ENCODE measurements at regions not wholly inside any gene's neighbourhood (a gene's known extent, or its start where the extent isn't known, plus 50 kb on each side); places are given as distances from the start of the nearest gene placed in this dataset.

DNA sequence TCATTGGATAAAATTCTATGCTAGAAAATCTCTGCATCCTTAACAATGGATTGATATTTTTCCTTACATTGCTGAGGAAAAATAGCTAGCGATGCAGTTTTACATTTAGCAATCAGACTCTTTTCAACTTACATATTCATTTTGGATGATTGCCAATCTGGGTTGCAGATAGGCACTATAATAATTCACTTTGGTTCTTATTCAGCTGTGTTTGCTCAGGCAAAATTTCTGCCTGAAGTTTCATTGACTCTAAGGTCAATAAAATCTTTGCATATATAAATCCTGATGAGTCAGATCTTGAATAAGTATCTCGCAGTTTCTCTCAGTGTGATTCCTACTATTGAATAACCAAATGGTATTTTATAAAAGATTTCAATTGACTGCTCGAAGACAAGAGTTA lies 1105.8 kb downstream of the CDH18 start:
- Histone ChIP-seq H3K36me3 (ENCODE audit: low read depth, missing control alignments) (no peaks in the 10 kb centered on the region), H3K4me1 (no peaks in the 10 kb centered on the region), H3K4me3 (no peak overlapping the region), H3K27me3 (no peaks in the 10 kb centered on the region), H3K9me3 (no peaks in the 10 kb centered on the region), H3K27ac (no peak overlapping the region)
- DNase-seq: no peak
- 84 to 90% methylated on average over 3 of the region's 3 CpGs for WGBS, 2 donors
- no peak for TF ChIP-seq POLR2A (IDR thresholded peaks at IDR 0.05)
- TF ChIP-seq, protein P1, sequence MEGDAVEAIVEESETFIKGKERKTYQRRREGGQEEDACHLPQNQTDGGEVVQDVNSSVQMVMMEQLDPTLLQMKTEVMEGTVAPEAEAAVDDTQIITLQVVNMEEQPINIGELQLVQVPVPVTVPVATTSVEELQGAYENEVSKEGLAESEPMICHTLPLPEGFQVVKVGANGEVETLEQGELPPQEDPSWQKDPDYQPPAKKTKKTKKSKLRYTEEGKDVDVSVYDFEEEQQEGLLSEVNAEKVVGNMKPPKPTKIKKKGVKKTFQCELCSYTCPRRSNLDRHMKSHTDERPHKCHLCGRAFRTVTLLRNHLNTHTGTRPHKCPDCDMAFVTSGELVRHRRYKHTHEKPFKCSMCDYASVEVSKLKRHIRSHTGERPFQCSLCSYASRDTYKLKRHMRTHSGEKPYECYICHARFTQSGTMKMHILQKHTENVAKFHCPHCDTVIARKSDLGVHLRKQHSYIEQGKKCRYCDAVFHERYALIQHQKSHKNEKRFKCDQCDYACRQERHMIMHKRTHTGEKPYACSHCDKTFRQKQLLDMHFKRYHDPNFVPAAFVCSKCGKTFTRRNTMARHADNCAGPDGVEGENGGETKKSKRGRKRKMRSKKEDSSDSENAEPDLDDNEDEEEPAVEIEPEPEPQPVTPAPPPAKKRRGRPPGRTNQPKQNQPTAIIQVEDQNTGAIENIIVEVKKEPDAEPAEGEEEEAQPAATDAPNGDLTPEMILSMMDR (IDR thresholded peaks at IDR 0.05): no peak
- intact Hi-C loops (cut with DNase I; ENCODE audit: low total_unique reads): no loop called here

DNA sequence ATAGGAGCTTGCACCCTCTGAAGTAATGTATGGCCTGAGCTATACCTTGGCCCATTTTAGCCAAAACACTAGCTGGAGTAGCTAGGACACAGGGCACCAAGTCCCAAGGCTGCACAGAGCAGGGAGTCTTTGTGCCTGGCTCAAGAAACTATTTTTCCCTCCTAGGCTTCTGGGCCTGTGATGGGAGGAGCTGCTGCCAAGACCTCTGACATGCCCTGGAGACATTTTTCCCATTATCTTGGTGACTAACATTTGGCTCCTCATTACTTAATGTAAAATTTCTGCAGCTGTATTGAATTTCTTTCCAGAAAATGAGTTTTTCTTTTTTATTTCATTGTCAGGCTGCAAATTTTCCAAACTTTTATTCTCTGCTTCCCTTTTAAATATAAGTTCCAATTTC lies 1099.2 kb downstream of the CDH18 start:
- H3K4me3 ChIP-seq: no peak overlapping the region
- DNase-seq: no peak
- no peak overlapping the region for H3K27ac ChIP-seq
- no peak for TF ChIP-seq POLR2A (IDR thresholded peaks at IDR 0.05)
- TF ChIP-seq, protein P1 (IDR thresholded peaks at IDR 0.05): no peak
- no peaks in the 10 kb centered on the region for H3K36me3 ChIP-seq (ENCODE audit: low read depth, missing control alignments)
- H3K4me1 ChIP-seq: no peaks in the 10 kb centered on the region
- intact Hi-C loops (cut with DNase I; ENCODE audit: low total_unique reads): no loop called here
- H3K27me3 ChIP-seq: no peaks in the 10 kb centered on the region
- no peaks in the 10 kb centered on the region for H3K9me3 ChIP-seq

DNA sequence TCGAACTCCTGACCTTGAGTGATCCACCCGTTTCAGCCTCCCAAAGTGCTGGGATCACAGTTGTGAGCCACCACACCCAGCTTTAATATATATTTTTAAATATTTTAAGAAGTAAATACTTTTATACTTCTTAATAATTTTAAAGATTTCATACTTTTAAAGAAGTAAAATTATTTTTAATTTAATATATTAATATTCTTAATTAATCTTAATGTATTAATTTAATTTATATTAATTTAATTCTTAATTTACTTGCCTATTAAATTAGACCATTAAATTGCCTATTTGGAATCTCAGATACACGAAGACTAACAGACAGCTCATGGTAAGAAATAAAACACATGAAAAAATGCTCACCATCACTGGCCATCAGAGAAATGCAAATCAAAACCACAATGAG lies 1087.4 kb downstream of the CDH18 start:
- DNase-seq: no peak
- Histone ChIP-seq H3K4me1 (no peaks in the 10 kb centered on the region), H3K4me3 (no peak overlapping the region), H3K36me3 (ENCODE audit: low read depth, missing control alignments) (no peaks in the 10 kb centered on the region), H3K27me3 (no peaks in the 10 kb centered on the region), H3K27ac (no peak overlapping the region), H3K9me3 (no peaks in the 10 kb centered on the region)
- intact Hi-C loops (cut with DNase I; ENCODE audit: low total_unique reads): no loop called here
- TF ChIP-seq, protein P1 (IDR thresholded peaks at IDR 0.05): no peak
- TF ChIP-seq POLR2A (IDR thresholded peaks at IDR 0.05): no peak
- WGBS, 2 donors: 88 to 93% methylated on average over 3 of the region's 3 CpGs

DNA sequence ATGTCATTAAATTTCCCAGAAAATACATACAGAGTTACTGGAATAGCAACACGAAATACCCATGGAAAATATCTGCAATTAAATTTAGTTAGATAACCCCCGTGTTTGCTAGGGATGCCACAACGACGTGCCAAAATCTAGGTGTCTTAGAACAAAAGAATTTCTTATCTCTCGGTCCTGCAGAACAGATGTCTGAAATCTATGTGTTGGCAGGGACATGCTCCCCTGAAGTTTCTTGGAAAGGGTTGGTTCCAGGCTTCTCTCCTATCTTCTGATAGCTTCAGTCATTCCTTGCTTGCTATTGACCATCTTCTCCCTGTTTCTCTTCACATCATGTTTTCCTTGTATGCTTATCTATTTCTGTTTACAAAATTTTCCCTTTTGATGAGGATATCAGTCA lies 1067.0 kb downstream of the CDH18 start:
- H3K27me3 ChIP-seq: no peaks in the 10 kb centered on the region
- intact Hi-C loops (cut with DNase I; ENCODE audit: low total_unique reads): no loop called here
- 59 to 65% methylated on average over 5 of the region's 5 CpGs for WGBS, 2 donors
- no peaks in the 10 kb centered on the region for H3K4me1 ChIP-seq
- H3K36me3 ChIP-seq (ENCODE audit: low read depth, missing control alignments): no peaks in the 10 kb centered on the region
- no peak for DNase-seq
- no peaks in the 10 kb centered on the region for H3K9me3 ChIP-seq
- H3K27ac ChIP-seq: no peak overlapping the region
- TF ChIP-seq, protein P1 (IDR thresholded peaks at IDR 0.05): no peak
- no peak overlapping the region for H3K4me3 ChIP-seq

DNA sequence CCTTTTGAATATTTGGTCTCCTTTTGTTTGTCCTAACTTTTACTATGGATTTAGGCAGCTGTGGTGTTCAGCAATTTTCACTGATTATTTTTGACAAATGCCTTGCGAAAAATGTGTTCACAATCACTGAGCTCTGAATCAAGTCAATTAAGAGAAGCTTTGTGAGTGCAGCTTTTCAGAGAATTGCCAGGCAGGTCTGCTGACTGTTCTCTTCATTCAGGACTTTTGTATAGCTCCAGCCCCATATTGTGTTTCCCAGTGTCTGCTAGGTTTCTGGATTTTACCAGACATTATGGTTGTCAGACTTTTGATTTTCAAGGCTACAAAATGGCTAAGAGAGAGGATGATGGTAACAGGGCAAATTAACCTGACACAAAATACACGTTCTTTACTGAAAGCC lies 1055.9 kb downstream of the CDH18 start:
- intact Hi-C loops (cut with DNase I; ENCODE audit: low total_unique reads): no loop called here
- Histone ChIP-seq H3K27ac (no peak overlapping the region), H3K36me3 (ENCODE audit: low read depth, missing control alignments) (no peaks in the 10 kb centered on the region), H3K4me3 (no peak overlapping the region), H3K27me3 (no peaks in the 10 kb centered on the region), H3K9me3 (no peaks in the 10 kb centered on the region), H3K4me1 (no peaks in the 10 kb centered on the region)
- no peak for TF ChIP-seq POLR2A (IDR thresholded peaks at IDR 0.05)
- TF ChIP-seq, protein P1 (IDR thresholded peaks at IDR 0.05): no peak
- 86% methylated on average over 2 of the region's 2 CpGs for WGBS, 2 donors
- DNase-seq: no peak
